ENCODE measurements at regions not wholly inside any gene's neighbourhood (a gene's known extent, or its start where the extent isn't known, plus 50 kb on each side); places are given as distances from the start of the nearest gene placed in this dataset.

DNA sequence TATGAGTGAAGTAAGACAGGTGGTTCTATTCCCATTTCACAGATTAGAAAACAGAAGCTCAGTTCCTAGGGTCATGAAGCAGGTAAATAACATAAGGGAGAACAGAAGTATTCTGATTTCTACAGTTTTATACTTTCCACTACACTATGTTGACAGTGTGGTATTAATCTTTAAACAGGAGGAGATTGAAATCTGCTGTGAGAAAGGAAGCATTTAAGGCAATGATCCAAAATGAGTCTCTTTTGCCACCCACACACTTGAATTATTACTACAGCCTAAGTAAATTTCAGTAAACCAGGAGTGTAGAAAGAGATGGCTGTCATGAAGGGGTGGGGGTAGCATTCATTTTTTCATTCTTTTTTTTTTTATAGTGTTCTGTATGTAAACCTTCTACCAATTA, 893.0 kb downstream of the C4orf33 start:
- H3K4me3 ChIP-seq, result no peak overlapping the region
- no peak overlapping the region for H3K4me2 ChIP-seq
- no peaks in the 10 kb centered on the region for H3K27me3 ChIP-seq
- no peaks in the 10 kb centered on the region for H3K4me1 ChIP-seq (ENCODE audit: insufficient read depth)
- no peak overlapping the region for H2AFZ ChIP-seq
- no peak for DNase-seq (ENCODE audit: low spot score)
- no peak overlapping the region for H3K27ac ChIP-seq
- no peaks in the 10 kb centered on the region for H3K79me2 ChIP-seq
- H3K36me3 ChIP-seq (replicated peaks; ENCODE audit: insufficient read depth, low read depth), result no peaks in the 10 kb centered on the region
- no peaks in the 10 kb centered on the region for H4K20me1 ChIP-seq (ENCODE audit: insufficient read depth, poor library complexity, severe bottlenecking)
- H3K9me2 ChIP-seq (replicated peaks; ENCODE audit: insufficient read depth), result no peaks in the 10 kb centered on the region
- no peaks in the 10 kb centered on the region for H3K9me3 ChIP-seq (ENCODE audit: low read depth)
- TF ChIP-seq, protein P1, sequence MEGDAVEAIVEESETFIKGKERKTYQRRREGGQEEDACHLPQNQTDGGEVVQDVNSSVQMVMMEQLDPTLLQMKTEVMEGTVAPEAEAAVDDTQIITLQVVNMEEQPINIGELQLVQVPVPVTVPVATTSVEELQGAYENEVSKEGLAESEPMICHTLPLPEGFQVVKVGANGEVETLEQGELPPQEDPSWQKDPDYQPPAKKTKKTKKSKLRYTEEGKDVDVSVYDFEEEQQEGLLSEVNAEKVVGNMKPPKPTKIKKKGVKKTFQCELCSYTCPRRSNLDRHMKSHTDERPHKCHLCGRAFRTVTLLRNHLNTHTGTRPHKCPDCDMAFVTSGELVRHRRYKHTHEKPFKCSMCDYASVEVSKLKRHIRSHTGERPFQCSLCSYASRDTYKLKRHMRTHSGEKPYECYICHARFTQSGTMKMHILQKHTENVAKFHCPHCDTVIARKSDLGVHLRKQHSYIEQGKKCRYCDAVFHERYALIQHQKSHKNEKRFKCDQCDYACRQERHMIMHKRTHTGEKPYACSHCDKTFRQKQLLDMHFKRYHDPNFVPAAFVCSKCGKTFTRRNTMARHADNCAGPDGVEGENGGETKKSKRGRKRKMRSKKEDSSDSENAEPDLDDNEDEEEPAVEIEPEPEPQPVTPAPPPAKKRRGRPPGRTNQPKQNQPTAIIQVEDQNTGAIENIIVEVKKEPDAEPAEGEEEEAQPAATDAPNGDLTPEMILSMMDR (IDR thresholded peaks at IDR 0.05; ENCODE audit: poor library complexity), result no peak
- TF ChIP-seq EZH2phosphoT487 (IDR thresholded peaks at IDR 0.05; ENCODE audit: low read depth, severe bottlenecking, unreplicated experiment) (no peak), EZH2 (IDR thresholded peaks at IDR 0.05; ENCODE audit: borderline replicate concordance) (no peak)

DNA sequence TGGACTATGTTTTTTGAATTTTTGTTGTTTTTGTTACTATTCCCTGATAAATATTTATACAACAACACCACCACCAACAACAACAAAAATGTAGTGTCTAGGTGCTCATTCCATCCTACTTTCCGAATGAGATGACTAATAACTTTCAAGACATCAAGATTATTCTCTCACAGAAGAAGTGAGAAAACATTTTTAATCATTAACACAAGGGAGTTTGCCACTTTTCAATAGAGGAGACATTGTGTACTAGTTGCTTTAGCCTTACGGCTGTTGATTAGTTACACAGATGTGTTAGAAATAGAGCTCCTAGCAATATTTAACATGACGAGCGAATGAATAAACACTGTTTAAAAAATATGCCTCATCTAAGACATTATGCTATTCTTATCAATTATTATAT, 898.8 kb downstream of the C4orf33 start:
- Histone ChIP-seq H3K9me2 (replicated peaks; ENCODE audit: insufficient read depth) (no peaks in the 10 kb centered on the region), H3K4me2 (no peak overlapping the region), H3K36me3 (replicated peaks; ENCODE audit: insufficient read depth, low read depth) (no peaks in the 10 kb centered on the region), H3K4me3 (no peak overlapping the region), H3K4me1 (ENCODE audit: insufficient read depth) (no peaks in the 10 kb centered on the region), H4K20me1 (ENCODE audit: insufficient read depth, poor library complexity, severe bottlenecking) (no peaks in the 10 kb centered on the region), H2AFZ (no peak overlapping the region), H3K9me3 (ENCODE audit: low read depth) (no peaks in the 10 kb centered on the region), H3K79me2 (no peaks in the 10 kb centered on the region), H3K27me3 (no peaks in the 10 kb centered on the region), H3K27ac (no peak overlapping the region)
- no peak for TF ChIP-seq EZH2 (IDR thresholded peaks at IDR 0.05; ENCODE audit: borderline replicate concordance)
- TF ChIP-seq EZH2phosphoT487 (IDR thresholded peaks at IDR 0.05; ENCODE audit: low read depth, severe bottlenecking, unreplicated experiment), result no peak
- TF ChIP-seq, protein P1 (IDR thresholded peaks at IDR 0.05; ENCODE audit: poor library complexity), result no peak
- WGBS (ENCODE audit: low lambda C conversion rate, missing lambda C conversion rate), result 89% methylated on average over 4 of the region's 4 CpGs
- DNase-seq (ENCODE audit: low spot score), result no peak

GRCh38 chr4:129998436-129999150, 902.6 kb downstream of the C4orf33 start:
- WGBS (ENCODE audit: low lambda C conversion rate, missing lambda C conversion rate), result 91% methylated on average over 7 of the region's 7 CpGs

More at GRCh38 chr4:129998436-129999150, 902.6 kb downstream of the C4orf33 start:
- H3K9me2 ChIP-seq (replicated peaks; ENCODE audit: insufficient read depth), result no peaks in the 10 kb centered on the region
- H3K36me3 ChIP-seq (replicated peaks; ENCODE audit: insufficient read depth, low read depth), result no peaks in the 10 kb centered on the region
- H3K27me3 ChIP-seq, result no peaks in the 10 kb centered on the region
- no peak for TF ChIP-seq EZH2phosphoT487 (IDR thresholded peaks at IDR 0.05; ENCODE audit: low read depth, severe bottlenecking, unreplicated experiment)
- TF ChIP-seq EZH2 (IDR thresholded peaks at IDR 0.05; ENCODE audit: borderline replicate concordance), result no peak
- TF ChIP-seq, protein P1 (IDR thresholded peaks at IDR 0.05; ENCODE audit: poor library complexity), result no peak
- H3K4me2 ChIP-seq, result no peak overlapping the region
- H4K20me1 ChIP-seq (ENCODE audit: insufficient read depth, poor library complexity, severe bottlenecking), result no peaks in the 10 kb centered on the region
- H3K4me3 ChIP-seq, result no peak overlapping the region
- no peak overlapping the region for H3K27ac ChIP-seq
- no peaks in the 10 kb centered on the region for H3K79me2 ChIP-seq
- H3K9me3 ChIP-seq (ENCODE audit: low read depth), result no peaks in the 10 kb centered on the region
- no peaks in the 10 kb centered on the region for H3K4me1 ChIP-seq (ENCODE audit: insufficient read depth)
- no peak overlapping the region for H2AFZ ChIP-seq
- no peak for DNase-seq (ENCODE audit: low spot score)

Data from hepatocyte (in vitro differentiated cells).